ENCODE measurements at regions not wholly inside any gene's neighbourhood (a gene's known extent, or its start where the extent isn't known, plus 50 kb on each side); places are given as distances from the start of the nearest gene placed in this dataset.

GRCh38 chr15:87420017-87420416, 836.5 kb downstream of the NTRK3 start:
- no peak overlapping the region for H3K4me2 ChIP-seq (ENCODE audit: low read length)
- no peaks in the 10 kb centered on the region for H3K9me2 ChIP-seq (ENCODE audit: insufficient read depth, low read length)
- no peaks in the 10 kb centered on the region for H3K79me2 ChIP-seq (ENCODE audit: insufficient read depth, low read depth, low read length)
- no peaks in the 10 kb centered on the region for H4K20me1 ChIP-seq (ENCODE audit: insufficient read depth, low read length)
- H3K27ac ChIP-seq (ENCODE audit: low read depth, low read length, poor library complexity, severe bottlenecking), result no peak overlapping the region
- H3K36me3 ChIP-seq (ENCODE audit: insufficient read depth, low read length), result no peaks in the 10 kb centered on the region
- no TSS peak for BruUV-seq (replicated peaks)
- no peak for DNase-seq (ENCODE audit: low spot score)
- no peaks in the 10 kb centered on the region for H3K9me3 ChIP-seq (ENCODE audit: low read length)
- ChIA-PET POLR2A (no interaction called here), CTCF (ENCODE audit: unreplicated experiment) (no interaction called here)
- TF ChIP-seq EZH2phosphoT487 (IDR thresholded peaks at IDR 0.05; ENCODE audit: borderline replicate concordance, low read depth, low read length), result no peak
- TF ChIP-seq CTCF (conservative IDR thresholded peaks at IDR 0.05; ENCODE audit: low read length), result no peak
- H3K4me3 ChIP-seq (ENCODE audit: low read depth, low read length, poor library complexity, severe bottlenecking), result no peak overlapping the region
- no peaks in the 10 kb centered on the region for H3K4me1 ChIP-seq (ENCODE audit: insufficient read depth, low read length, poor library complexity, severe bottlenecking)
- intact Hi-C loops (cut with micrococcal nuclease; ENCODE audit: unreplicated experiment), result no loop called here
- no peak overlapping the region for H2AFZ ChIP-seq (ENCODE audit: low read length)

GRCh38 chr15:87419344-87419743, 837.2 kb downstream of the NTRK3 start:
- Histone ChIP-seq H3K9me3 (ENCODE audit: low read length) (no peaks in the 10 kb centered on the region), H3K79me2 (ENCODE audit: insufficient read depth, low read depth, low read length) (no peaks in the 10 kb centered on the region), H2AFZ (ENCODE audit: low read length) (no peak overlapping the region), H3K4me3 (ENCODE audit: low read depth, low read length, poor library complexity, severe bottlenecking) (no peak overlapping the region), H3K4me1 (ENCODE audit: insufficient read depth, low read length, poor library complexity, severe bottlenecking) (no peaks in the 10 kb centered on the region), H4K20me1 (ENCODE audit: insufficient read depth, low read length) (no peaks in the 10 kb centered on the region), H3K27ac (ENCODE audit: low read depth, low read length, poor library complexity, severe bottlenecking) (no peak overlapping the region), H3K36me3 (ENCODE audit: insufficient read depth, low read length) (no peaks in the 10 kb centered on the region), H3K4me2 (ENCODE audit: low read length) (no peak overlapping the region), H3K9me2 (ENCODE audit: insufficient read depth, low read length) (no peaks in the 10 kb centered on the region)
- no TSS peak for BruUV-seq (replicated peaks)
- no peak for DNase-seq (ENCODE audit: low spot score)
- CTCF ChIA-PET (ENCODE audit: unreplicated experiment), result no interaction called here
- POLR2A ChIA-PET, result no interaction called here
- TF ChIP-seq EZH2phosphoT487 (IDR thresholded peaks at IDR 0.05; ENCODE audit: borderline replicate concordance, low read depth, low read length), result no peak
- no peak for TF ChIP-seq CTCF (conservative IDR thresholded peaks at IDR 0.05; ENCODE audit: low read length)
- intact Hi-C loops (cut with micrococcal nuclease; ENCODE audit: unreplicated experiment), result no loop called here

- no peaks in the 10 kb centered on the region for H4K20me1 ChIP-seq (ENCODE audit: insufficient read depth, low read length)
- no peaks in the 10 kb centered on the region for H3K9me2 ChIP-seq (ENCODE audit: insufficient read depth, low read length)
- ChIA-PET CTCF (ENCODE audit: unreplicated experiment) (no interaction called here), POLR2A (no interaction called here)
- no peak overlapping the region for H2AFZ ChIP-seq (ENCODE audit: low read length)
- DNase-seq (ENCODE audit: low spot score), result no peak
- no peak overlapping the region for H3K27ac ChIP-seq (ENCODE audit: low read depth, low read length, poor library complexity, severe bottlenecking)
- no peak overlapping the region for H3K4me3 ChIP-seq (ENCODE audit: low read depth, low read length, poor library complexity, severe bottlenecking)
- H3K36me3 ChIP-seq (ENCODE audit: insufficient read depth, low read length), result no peaks in the 10 kb centered on the region
- no peaks in the 10 kb centered on the region for H3K4me1 ChIP-seq (ENCODE audit: insufficient read depth, low read length, poor library complexity, severe bottlenecking)
- TF ChIP-seq EZH2phosphoT487 (IDR thresholded peaks at IDR 0.05; ENCODE audit: borderline replicate concordance, low read depth, low read length) (no peak), CTCF (conservative IDR thresholded peaks at IDR 0.05; ENCODE audit: low read length) (no peak)
- no peaks in the 10 kb centered on the region for H3K79me2 ChIP-seq (ENCODE audit: insufficient read depth, low read depth, low read length)
- intact Hi-C loops (cut with micrococcal nuclease; ENCODE audit: unreplicated experiment), result no loop called here
- BruUV-seq (replicated peaks), result no TSS peak
- H3K9me3 ChIP-seq (ENCODE audit: low read length), result no peaks in the 10 kb centered on the region
- no peak overlapping the region for H3K4me2 ChIP-seq (ENCODE audit: low read length)
These were observed 839.8 kb downstream of the NTRK3 start for GRCh38 chr15:87416591-87417257.

Data from OCI-LY7 (cell line).